ENCODE measurements at regions not wholly inside any gene's neighbourhood (a gene's known extent, or its start where the extent isn't known, plus 50 kb on each side); places are given as distances from the start of the nearest gene placed in this dataset.

- DNase-seq (ENCODE audit: low read depth, low spot score) = no peak
These were observed 84.3 kb upstream of the CELF4 start for GRCh38 chr18:37649930-37650329.

DNA sequence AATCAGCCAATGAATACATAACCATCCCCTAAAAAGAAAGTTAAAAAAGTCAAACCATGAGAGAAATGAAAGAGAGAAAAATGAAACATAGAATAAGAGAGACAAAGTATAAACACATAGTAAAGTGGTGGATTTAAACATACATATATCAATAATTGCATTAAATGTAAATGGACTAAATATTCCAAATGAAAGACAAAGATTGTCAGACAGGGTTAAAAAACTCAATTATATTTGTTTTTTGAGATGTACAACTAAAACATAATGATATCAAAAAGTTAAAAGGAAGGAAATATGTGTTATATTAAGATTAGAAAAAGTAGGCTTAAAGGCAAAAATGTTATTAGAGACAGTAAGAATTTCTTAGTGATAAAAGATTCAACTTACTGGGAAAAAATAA is 83.8 kb upstream of the CELF4 start:
- DNase-seq (ENCODE audit: low read depth, low spot score) = no peak

DNA sequence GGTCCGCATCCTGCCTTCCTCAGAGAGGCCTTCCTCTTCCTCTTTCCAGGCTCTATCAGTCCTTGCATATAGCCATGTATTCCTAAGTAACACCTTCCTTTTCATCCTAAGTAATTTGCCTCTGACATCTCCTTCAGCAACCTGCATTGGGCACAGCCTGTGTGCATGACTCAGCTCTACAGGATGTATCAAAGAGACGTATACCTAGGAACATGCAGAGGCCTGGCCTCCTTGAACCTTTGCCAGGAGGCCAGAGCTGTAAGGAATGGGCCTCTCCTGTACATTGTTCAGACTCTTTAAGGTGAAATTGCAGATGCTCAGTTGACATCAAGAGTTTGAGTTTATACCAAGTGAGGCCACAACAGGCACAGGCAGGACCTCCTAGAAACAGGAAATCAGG is 76.0 kb upstream of the CELF4 start:
- DNase-seq (ENCODE audit: low read depth, low spot score) = no peak

DNA sequence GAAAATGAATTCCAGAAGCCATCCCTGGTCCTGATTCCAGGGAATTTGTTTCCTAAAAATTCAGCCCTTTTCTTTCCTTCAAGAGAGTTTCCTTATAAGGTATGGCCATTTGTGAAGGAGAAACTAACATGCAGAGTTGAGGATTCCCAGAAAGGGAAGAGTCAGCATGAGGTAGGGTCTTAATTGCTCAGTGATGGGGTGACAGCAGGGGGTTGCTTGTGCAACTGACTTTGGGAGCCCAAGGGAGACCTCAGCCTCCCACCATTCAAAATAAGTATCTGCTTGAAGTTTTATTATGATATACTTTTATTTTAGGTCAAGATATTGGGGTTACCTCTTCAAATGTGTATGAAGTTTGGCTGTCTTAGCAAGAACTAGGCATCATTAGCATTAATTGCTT is 74.9 kb upstream of the CELF4 start:
- no peak for DNase-seq (ENCODE audit: low read depth, low spot score)

GRCh38 chr18:37639846-37640245 is 74.2 kb upstream of the CELF4 start:
- DNase-seq (ENCODE audit: low read depth, low spot score) = no peak

- no peak for DNase-seq (ENCODE audit: low read depth, low spot score)
These were observed 71.9 kb upstream of the CELF4 start for GRCh38 chr18:37637478-37637850.

DNA sequence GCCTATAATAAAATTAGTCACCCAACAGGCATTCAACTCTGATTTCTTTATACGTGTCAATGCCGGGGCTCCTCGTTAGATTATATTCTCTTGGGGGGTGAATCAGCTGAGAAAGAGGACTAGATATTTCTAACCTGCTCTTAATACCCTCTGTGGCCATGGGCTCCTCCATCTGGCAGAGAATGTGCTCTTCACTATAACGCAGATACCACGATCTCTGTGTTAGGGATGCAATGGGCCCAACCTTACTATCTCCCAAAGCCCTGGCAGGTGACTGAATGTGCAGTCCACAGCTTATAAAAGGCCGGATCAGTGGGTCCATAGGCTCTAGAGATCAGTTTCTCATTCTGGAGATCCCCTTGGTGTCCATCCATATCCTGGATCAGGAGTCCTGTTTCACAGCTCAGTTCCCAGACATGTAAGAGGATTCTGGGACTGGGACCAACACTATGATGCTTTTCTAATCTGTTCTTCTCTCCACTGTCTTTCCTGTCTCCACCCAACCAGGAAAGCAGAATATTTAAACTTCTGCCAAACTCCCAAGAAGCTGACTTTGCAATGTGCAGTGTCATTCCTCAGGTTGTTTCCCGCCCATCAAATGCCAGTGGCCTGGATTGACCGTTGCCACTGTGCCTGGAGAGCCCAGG is 71.4 kb upstream of the CELF4 start:
- DNase-seq (ENCODE audit: low read depth, low spot score) = no peak

DNA sequence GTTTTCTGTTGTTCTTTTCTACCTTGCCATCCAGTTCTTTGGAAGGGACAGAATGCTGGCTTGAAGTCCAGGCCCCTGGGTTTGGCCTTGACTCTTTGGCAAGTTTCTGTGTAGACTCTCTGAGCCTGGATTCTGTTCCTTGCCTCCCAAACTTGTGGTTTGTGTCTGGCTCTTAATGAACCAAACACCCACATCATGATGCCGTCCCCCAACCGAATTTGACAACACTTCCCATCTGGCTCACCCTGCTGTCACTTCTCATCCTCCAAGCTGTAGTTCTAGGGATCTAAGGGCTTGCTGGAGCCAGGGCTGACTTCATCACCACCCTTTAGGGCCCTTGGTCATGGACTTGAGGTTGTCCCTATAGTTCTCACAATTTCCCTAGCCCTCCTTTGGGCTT is 68.9 kb upstream of the CELF4 start:
- DNase-seq (ENCODE audit: low read depth, low spot score) = no peak

DNA sequence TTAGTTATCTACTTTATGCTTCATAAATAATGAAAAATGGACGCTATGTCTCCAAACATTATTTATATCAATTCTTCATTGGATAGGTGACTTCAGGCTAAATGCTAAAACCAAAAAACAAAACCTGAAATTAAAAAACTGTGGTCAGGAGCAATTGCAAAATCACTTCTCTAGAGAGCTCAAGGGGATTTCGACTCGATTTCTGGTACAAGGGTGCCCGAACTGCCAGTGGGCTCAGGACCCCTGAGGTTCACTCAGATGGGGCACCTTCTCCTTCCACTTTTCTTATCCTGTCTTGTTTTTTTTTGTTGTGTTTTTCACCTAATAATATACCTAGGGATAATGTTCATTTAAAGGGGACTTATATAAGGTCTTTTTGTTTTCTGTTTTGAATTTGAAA is 65.8 kb upstream of the CELF4 start:
- no peak for DNase-seq (ENCODE audit: low read depth, low spot score)

GRCh38 chr18:37630334-37630733 is 64.7 kb upstream of the CELF4 start:
- no peak for DNase-seq (ENCODE audit: low read depth, low spot score)

DNA sequence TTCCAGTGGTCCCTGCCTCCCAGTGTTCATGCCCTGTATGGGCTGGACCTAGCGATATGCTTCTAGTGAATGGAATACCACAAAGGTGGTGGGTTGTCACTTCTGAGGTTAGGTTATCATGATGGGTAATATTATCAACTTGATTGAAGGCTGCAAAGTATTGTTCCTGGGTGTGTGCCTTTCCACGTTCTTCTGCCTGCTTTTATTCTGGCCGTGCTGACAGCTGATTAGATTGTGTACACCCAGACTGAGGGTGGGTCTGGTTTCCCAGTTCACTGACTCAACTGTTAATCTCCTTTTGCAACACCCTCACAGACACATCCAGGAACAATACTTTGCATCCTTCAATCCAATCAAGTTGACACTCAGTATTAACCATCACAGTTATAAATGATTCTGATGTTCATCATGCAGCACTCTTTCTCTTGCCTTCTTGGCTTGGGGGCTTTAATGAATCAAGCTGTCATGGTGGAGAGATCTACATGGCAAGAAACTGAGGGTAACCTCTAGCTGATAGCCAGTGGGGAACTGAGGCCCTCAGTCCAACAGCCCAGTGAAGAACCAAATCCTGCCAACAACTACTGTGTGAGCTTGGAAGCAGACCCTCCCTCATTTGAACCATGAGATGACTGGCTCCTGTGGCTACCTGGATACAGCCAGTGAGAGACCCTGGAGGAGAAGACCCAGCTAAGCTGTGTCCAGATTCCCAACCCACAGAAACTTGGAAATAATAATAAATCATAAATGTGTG is 63.0 kb upstream of the CELF4 start:
- DNase-seq (ENCODE audit: low read depth, low spot score) = no peak

- no peak for DNase-seq (ENCODE audit: low read depth, low spot score)
These were observed 58.7 kb upstream of the CELF4 start for GRCh38 chr18:37624318-37624717.

DNA sequence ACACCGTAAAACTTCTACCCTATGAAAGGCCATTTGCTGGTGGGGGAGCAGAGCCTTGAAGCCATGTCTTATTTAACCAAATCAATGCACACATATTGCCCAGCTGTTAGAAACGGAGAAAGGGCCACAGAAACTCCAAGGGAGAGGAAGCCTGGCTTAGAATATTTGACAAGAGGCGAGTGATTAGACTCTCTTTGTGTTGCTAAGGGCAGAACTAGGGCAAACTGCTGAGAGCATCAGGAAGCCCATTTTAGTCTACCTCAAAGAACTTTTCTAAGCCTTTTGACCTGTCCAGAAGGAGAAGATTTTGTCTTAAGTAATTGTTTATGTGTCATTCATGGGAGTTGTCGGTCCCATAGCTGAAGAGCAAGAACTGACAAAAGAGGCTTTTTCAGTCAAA is 54.4 kb upstream of the CELF4 start:
- no peak for DNase-seq (ENCODE audit: low read depth, low spot score)

GRCh38 chr18:37617623-37618022 is 52.0 kb upstream of the CELF4 start:
- DNase-seq (ENCODE audit: low read depth, low spot score) = no peak
